AG04450 (cell line): ENCODE measurements at regions not wholly inside any gene's neighbourhood (a gene's known extent, or its start where the extent isn't known, plus 50 kb on each side); places are given as distances from the start of the nearest gene placed in this dataset.

Source experiments
- CTCF ChIA-PET: fragments of 300-600, 350-600 bp; formaldehyde crosslinking; extraction: SDS; loops from one replicate; lab custom pipeline; 2022; ENCODE audit warnings: antibody characterized with exemption, inconsistent platforms; lab: Charles Lee
- POLR2A ChIA-PET: fragments of 350-600 bp; formaldehyde crosslinking; extraction: SDS; loops from one replicate; lab custom pipeline; 2021; ENCODE audit warnings: antibody characterized with exemption, inconsistent platforms; lab: Yijun Ruan, JAX
- DNase-seq: peaks from one replicate; pipeline ENCODE4 v3.0.0-alpha.2; 2011; ENCODE audit warnings: low read depth, low spot score
- H3K27ac ChIP-seq: one replicate; pipeline ENCODE4 v1.5.1; 2012; ENCODE audit warnings: low read depth, low read length, control low read depth
- H3K27me3 ChIP-seq: one replicate; pipeline ENCODE4 v1.6.0; 2012; ENCODE audit warnings: low read length; ENCODE audit not compliant: control insufficient read depth, insufficient read depth
- H3K4me3 ChIP-seq: 2 replicates; pipeline ENCODE4 v1.5.1; 2011; ENCODE audit warnings: mild to moderate bottlenecking, low read depth, low read length, control low read depth
- H3K9me3 ChIP-seq: 2 replicates; pipeline ENCODE4 v1.5.1; 2012; ENCODE audit warnings: low read length; ENCODE audit not compliant: control insufficient read depth, insufficient read depth
- CTCF ChIP-seq: IDR thresholded peaks from 2 replicates; pipeline ENCODE4 v1.5.1; 2011; ENCODE audit warnings: low read depth, low read length, control low read depth, inconsistent platforms

- CTCF ChIA-PET = no interaction called here
- Histone ChIP-seq H3K27ac (no peak overlapping the region), H3K4me3 (no peak overlapping the region), H3K27me3 (no peaks in the 10 kb centered on the region), H3K9me3 (no peaks in the 10 kb centered on the region; the same call in 1 of the 2 replicates)
- TF ChIP-seq CTCF = no peak
- DNase-seq = no peak
- POLR2A ChIA-PET = no interaction called here
These were observed 260.8 kb upstream of the TBX3 start for GRCh38 chr12:114944736-114945135.

GRCh38 chr12:114943601-114944000, 259.6 kb upstream of the TBX3 start:
- no peak overlapping the region for H3K4me3 ChIP-seq
- DNase-seq = no peak
- TF ChIP-seq CTCF = no peak
- H3K27me3 ChIP-seq = no peaks in the 10 kb centered on the region
- H3K27ac ChIP-seq = no peak overlapping the region
- ChIA-PET CTCF (no interaction called here), POLR2A (no interaction called here)
- H3K9me3 ChIP-seq = no peaks in the 10 kb centered on the region; the same call in 1 of the 2 replicates

- Histone ChIP-seq H3K9me3 (no peaks in the 10 kb centered on the region; the same call in 1 of the 2 replicates), H3K27me3 (no peaks in the 10 kb centered on the region), H3K4me3 (no peak overlapping the region), H3K27ac (no peak overlapping the region)
- ChIA-PET POLR2A (no interaction called here), CTCF (no interaction called here)
- TF ChIP-seq CTCF = no peak
- no peak for DNase-seq
These were observed 254.7 kb upstream of the TBX3 start for GRCh38 chr12:114938487-114939210.

GRCh38 chr12:114936148-114937079, 252.4 kb upstream of the TBX3 start:
- no peaks in the 10 kb centered on the region; the same call in 1 of the 2 replicates for H3K9me3 ChIP-seq
- no peaks in the 10 kb centered on the region for H3K27me3 ChIP-seq
- DNase-seq = no peak
- ChIA-PET CTCF (no interaction called here), POLR2A (no interaction called here)
- no peak for TF ChIP-seq CTCF
- no peak overlapping the region for H3K27ac ChIP-seq
- H3K4me3 ChIP-seq = no peak overlapping the region
